GM18909 (cell line): ENCODE measurements at regions not wholly inside any gene's neighbourhood (a gene's known extent, or its start where the extent isn't known, plus 50 kb on each side); places are given as distances from the start of the nearest gene placed in this dataset.
"Not testable (repeated sequence)": the region's sequence is repeated elsewhere in the genome, so short reads cannot be mapped to it uniquely, and the experiment has no call there.

ENCODE experiments used
- ATAC-seq: cut with Tn5 transposase; IDR thresholded peaks from one replicate; pipeline ENCODE4 v1.9.1; 2021; ENCODE audit warnings: mild to moderate bottlenecking; ENCODE audit not compliant: unreplicated experiment, poor library complexity

- ATAC-seq = no peak
Observed at GRCh38 chr12:62003701-62004100, 256.5 kb upstream of the USP15 start.

GRCh38 chr12:62005615-62006014 is 254.6 kb upstream of the USP15 start:
- no peak for ATAC-seq

- ATAC-seq = no peak
Observed at GRCh38 chr12:62006076-62006732, 254.0 kb upstream of the USP15 start.

- no peak for ATAC-seq
Observed at GRCh38 chr12:62008703-62009102, 251.5 kb upstream of the USP15 start.

DNA sequence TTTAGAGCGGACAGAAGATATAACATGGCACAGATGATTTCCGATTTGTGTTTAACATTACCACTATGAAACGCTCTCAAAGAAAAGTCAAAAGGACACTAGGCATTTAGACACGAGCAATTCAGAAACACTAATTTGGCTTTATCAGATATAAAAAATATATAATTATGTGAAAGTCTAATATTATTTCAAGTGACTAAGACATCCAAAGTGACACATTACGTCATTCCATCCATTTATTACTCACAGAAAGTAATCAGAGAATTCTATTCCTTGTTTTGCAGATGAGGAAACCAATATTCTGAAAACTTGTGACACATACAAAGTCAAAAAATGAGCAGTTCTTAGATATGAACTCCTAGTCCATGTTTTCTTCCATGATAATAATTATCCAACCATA is 250.8 kb upstream of the USP15 start:
- ATAC-seq = no peak

DNA sequence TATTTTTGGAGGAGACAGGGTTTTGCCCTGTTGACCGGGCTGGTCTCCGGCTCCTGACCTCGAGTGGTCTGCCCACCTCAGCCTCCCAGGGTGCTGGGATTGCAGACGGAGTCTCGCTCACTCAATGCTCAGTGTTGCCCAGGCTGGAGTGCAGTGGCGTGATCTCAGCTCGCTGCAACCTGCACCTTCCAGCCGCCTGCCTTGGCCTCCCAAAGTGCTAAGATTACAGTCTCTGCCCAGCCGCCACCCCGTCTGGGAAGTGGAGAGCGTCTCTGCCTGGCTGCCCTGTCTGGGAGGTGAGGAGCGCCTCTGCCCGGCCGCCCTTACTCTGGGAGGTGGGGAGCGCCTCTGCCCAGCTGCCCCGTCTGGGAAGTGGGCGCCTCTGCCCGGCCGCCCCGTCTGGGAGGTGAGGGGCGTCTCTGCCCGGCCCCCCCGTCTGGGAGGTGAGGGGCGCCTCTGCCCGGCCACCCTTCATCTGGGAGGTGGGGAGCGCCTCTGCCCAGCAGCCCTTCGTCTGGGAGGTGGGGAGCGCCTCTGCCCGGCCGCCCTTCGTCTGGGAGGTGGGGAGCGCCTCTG is 249.8 kb upstream of the USP15 start:
- ATAC-seq = not testable (repeated sequence)

- not testable (repeated sequence) for ATAC-seq
Observed at GRCh38 chr12:62010973-62011372, 249.2 kb upstream of the USP15 start.

DNA sequence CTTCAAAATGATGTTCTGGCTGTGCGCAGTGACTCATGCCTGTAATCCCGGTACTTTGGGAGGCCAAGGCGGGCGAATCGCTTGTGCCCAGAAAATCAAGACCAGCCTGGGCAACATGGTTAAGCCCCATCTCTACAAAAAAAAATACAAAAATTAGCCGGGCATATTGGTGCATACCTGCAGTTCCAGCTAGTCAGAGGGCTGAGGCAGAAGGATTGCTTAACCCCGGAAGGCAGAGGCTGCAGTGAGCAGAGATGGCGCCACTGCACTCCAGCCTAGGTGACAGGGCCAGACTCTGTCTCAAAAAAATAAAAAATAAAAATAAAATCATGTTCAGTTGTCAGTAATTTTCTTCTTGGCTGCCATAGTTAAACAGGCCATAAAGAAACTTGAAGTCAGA is 245.9 kb upstream of the USP15 start:
- no peak for ATAC-seq

DNA sequence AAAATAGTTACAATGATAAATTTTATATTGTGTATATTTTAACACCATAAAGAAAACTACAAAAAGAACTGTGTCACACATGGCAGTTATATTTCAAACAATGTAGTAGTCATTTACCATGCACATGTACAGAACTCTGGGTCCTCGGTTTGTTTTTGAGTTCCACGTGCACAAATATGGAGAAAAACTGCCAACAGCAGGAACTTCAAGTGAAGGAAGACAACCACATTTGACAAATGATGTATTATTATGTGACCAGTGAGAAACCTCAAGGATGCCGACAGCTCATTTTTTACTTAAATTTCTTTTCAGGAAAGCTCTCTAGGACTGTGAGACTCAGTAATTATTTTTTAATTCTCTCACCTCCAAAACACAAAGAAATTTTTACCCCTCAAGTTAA is 244.2 kb upstream of the USP15 start:
- no peak for ATAC-seq

GRCh38 chr12:62021808-62022207 is 238.4 kb upstream of the USP15 start:
- ATAC-seq = no peak

DNA sequence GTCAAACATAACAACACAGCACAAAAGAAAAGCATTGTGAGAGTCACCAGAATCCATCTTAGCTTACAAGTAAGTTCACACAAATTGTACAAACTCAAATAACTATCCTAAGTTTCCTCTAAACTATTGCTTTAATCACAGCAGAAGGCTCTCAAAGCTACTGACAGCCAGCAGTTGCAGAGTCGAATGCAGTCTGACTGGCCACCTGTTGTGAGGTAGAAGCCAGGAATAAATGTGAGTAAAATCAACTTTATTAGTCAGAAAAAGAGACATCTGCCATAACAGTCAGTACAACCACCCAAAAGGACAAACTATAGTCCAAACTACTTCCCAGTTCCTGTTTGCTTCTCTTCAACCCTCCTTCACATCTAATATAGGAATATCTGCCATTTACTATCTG is 231.7 kb upstream of the USP15 start:
- no peak for ATAC-seq

GRCh38 chr12:62032870-62033269 is 227.3 kb upstream of the USP15 start:
- no peak for ATAC-seq

- ATAC-seq = no peak
Observed at GRCh38 chr12:62044450-62045135, 215.6 kb upstream of the USP15 start.

- ATAC-seq = no peak
Observed at GRCh38 chr12:62045211-62045610, 215.0 kb upstream of the USP15 start.

- no peak for ATAC-seq
Observed at GRCh38 chr12:62050785-62051184, 209.4 kb upstream of the USP15 start.

- no peak for ATAC-seq
Observed at GRCh38 chr12:62069976-62070375, 190.2 kb upstream of the USP15 start.

- not testable (repeated sequence) for ATAC-seq
Observed at GRCh38 chr12:62073236-62073635, 187.0 kb upstream of the USP15 start.

DNA sequence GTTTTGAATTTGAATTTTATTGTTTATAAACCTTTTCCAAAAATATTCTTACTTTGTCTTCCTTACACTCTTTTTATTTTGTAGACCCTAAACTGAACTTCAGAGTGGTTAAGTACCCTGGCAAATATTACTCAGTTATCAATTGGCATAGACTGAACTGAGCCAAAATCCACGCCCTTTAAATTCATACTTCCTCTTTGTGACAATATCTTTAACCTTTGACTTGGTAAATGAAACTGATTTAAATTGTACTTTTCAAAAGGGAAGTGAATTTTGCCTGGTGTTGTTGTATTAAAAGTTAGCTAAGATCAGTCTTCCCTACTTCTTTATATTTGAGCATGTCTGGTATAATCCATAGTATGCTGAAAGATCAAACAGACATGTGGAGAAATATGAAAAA is 184.3 kb upstream of the USP15 start:
- peak; percentile 83 for ATAC-seq

GRCh38 chr12:62078020-62078419 is 182.2 kb upstream of the USP15 start:
- ATAC-seq = no peak

DNA sequence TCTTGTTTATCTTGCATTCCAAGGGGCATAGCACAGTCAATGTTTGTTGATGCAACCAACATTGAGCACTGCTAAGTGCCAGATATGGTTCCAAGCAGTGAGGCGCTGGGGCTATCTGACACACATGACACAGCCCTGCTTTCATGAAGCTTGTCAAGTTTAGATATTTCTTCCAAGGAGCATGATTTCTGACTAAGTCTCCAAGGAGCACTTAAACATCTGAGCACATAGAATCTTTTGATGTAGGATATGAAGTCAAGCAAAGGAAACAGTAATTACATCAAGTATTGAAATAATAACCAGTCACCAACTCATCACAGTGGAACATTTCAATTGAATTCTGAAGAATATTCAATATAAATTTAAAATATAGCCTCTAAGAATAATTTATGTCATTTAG is 177.8 kb upstream of the USP15 start:
- ATAC-seq = no peak

DNA sequence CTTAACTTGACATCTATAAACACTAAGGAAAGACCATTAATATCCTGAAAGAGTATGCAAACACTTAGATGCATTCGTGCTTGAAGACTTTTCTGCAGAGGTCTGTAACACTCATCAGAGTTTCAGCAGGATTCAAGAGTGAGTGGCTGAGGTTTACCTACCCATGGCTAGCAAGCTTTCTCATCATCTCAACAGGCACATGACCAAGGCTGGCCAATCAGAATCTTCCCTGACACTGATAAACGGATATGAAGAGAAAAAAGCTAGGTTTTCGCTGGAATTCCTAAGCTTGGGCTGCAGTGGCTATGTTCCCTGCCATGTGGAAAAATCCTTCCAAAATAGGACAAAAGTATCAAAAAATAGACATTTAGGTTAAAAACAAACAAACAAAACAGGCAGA is 162.1 kb upstream of the USP15 start:
- no peak for ATAC-seq

GRCh38 chr12:62103748-62104147 is 156.5 kb upstream of the USP15 start:
- ATAC-seq = no peak
